ENCODE measurements at regions not wholly inside any gene's neighbourhood (a gene's known extent, or its start where the extent isn't known, plus 50 kb on each side); places are given as distances from the start of the nearest gene placed in this dataset.

DNA sequence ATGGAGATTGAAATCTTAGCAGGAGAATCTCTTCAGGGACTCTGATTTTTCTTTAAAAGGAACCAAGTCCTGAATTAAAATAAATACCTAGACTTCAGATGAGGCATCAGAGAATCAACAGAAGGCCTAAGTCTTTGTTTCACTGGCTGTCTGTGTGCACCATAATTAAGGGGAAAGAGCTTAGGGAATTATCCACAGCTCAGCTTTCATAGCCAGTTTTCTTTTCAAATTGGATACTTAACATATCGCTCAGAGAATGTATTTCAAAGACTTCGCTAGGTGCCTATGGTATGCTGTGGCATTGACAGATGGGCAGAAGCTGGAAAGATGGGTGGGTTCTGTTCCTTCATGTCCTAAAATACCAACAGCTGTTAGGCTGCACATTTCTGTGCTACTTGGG, 325.8 kb downstream of the TMEM38B start:
- TF ChIP-seq REST (IDR thresholded peaks at IDR 0.05; ENCODE audit: borderline replicate concordance) (no peak), TAF1 (IDR thresholded peaks at IDR 0.05; ENCODE audit: low read depth) (no peak), EP300 (conservative IDR thresholded peaks at IDR 0.05; ENCODE audit: poor library complexity, severe bottlenecking) (no peak), EZH2 (IDR thresholded peaks at IDR 0.05; ENCODE audit: borderline replicate concordance, insufficient read depth, low read length, poor library complexity, severe bottlenecking) (no peak), RAD21 (conservative IDR thresholded peaks at IDR 0.05) (no peak), POLR2AphosphoS5 (IDR thresholded peaks at IDR 0.05) (no peak), MXI1 (conservative IDR thresholded peaks at IDR 0.05; ENCODE audit: poor library complexity, severe bottlenecking) (no peak)
- TF ChIP-seq, protein P1, sequence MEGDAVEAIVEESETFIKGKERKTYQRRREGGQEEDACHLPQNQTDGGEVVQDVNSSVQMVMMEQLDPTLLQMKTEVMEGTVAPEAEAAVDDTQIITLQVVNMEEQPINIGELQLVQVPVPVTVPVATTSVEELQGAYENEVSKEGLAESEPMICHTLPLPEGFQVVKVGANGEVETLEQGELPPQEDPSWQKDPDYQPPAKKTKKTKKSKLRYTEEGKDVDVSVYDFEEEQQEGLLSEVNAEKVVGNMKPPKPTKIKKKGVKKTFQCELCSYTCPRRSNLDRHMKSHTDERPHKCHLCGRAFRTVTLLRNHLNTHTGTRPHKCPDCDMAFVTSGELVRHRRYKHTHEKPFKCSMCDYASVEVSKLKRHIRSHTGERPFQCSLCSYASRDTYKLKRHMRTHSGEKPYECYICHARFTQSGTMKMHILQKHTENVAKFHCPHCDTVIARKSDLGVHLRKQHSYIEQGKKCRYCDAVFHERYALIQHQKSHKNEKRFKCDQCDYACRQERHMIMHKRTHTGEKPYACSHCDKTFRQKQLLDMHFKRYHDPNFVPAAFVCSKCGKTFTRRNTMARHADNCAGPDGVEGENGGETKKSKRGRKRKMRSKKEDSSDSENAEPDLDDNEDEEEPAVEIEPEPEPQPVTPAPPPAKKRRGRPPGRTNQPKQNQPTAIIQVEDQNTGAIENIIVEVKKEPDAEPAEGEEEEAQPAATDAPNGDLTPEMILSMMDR (IDR thresholded peaks at IDR 0.05; ENCODE audit: poor library complexity, severe bottlenecking), result no peak

All from neural cell (in vitro differentiated cells).